ENCODE measurements at regions not wholly inside any gene's neighbourhood (a gene's known extent, or its start where the extent isn't known, plus 50 kb on each side); places are given as distances from the start of the nearest gene placed in this dataset.

GRCh38 chr2:15820257-15820566 lies 120.1 kb upstream of the MYCN start (continued):
- TF ChIP-seq, protein P1, sequence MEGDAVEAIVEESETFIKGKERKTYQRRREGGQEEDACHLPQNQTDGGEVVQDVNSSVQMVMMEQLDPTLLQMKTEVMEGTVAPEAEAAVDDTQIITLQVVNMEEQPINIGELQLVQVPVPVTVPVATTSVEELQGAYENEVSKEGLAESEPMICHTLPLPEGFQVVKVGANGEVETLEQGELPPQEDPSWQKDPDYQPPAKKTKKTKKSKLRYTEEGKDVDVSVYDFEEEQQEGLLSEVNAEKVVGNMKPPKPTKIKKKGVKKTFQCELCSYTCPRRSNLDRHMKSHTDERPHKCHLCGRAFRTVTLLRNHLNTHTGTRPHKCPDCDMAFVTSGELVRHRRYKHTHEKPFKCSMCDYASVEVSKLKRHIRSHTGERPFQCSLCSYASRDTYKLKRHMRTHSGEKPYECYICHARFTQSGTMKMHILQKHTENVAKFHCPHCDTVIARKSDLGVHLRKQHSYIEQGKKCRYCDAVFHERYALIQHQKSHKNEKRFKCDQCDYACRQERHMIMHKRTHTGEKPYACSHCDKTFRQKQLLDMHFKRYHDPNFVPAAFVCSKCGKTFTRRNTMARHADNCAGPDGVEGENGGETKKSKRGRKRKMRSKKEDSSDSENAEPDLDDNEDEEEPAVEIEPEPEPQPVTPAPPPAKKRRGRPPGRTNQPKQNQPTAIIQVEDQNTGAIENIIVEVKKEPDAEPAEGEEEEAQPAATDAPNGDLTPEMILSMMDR (conservative IDR thresholded peaks at IDR 0.05; ENCODE audit: low read depth in 2 of 2), result no peak
- TF ChIP-seq POLR2AphosphoS5 (IDR thresholded peaks at IDR 0.05; ENCODE audit: low read depth), result no peak
- TF ChIP-seq STAT1 (IDR thresholded peaks at IDR 0.05; ENCODE audit: unreplicated experiment), result no peak

- DNase-seq (ENCODE audit: low spot score) (no peak), ATAC-seq (no peak)
- Histone ChIP-seq H3F3A (replicated peaks; ENCODE audit: low read depth) (no peaks in the 10 kb centered on the region), H3K4me1 (ENCODE audit: insufficient read depth) (no peaks in the 10 kb centered on the region), H2AFZ (no peak overlapping the region), H3K36me3 (ENCODE audit: insufficient read depth) (no peaks in the 10 kb centered on the region), H4K20me1 (replicated peaks; ENCODE audit: insufficient read depth) (no peaks in the 10 kb centered on the region), H3K79me2 (replicated peaks; ENCODE audit: insufficient read depth) (no peaks in the 10 kb centered on the region), H3K9me2 (ENCODE audit: insufficient read depth) (no peaks in the 10 kb centered on the region), H3K4me2 (no peak overlapping the region), H3K27ac (ENCODE audit: low read depth) (no peak overlapping the region), H3K4me3 (no peak overlapping the region), H3K27me3 (ENCODE audit: insufficient read depth) (no peaks in the 10 kb centered on the region)
- Mint-ChIP-seq H3K4me1 (peaks cover 10% of the 10 kb centered on the region), H3K9me3 (no peaks in the 10 kb centered on the region; the same call in 2 of the 3 replicates), H3K27me3 (ENCODE audit: insufficient read depth, low read depth, poor library complexity) (peaks cover 11% of the 10 kb centered on the region), H3K36me3 (ENCODE audit: low read depth) (no peaks in the 10 kb centered on the region; the same call in 2 of the 3 replicates), H3K27ac (no peak overlapping the region), H3K4me3 (no peak overlapping the region)
- TF ChIP-seq, protein P1 (conservative IDR thresholded peaks at IDR 0.05; ENCODE audit: low read depth in 2 of 2), result no peak
- TF ChIP-seq, protein P2, sequence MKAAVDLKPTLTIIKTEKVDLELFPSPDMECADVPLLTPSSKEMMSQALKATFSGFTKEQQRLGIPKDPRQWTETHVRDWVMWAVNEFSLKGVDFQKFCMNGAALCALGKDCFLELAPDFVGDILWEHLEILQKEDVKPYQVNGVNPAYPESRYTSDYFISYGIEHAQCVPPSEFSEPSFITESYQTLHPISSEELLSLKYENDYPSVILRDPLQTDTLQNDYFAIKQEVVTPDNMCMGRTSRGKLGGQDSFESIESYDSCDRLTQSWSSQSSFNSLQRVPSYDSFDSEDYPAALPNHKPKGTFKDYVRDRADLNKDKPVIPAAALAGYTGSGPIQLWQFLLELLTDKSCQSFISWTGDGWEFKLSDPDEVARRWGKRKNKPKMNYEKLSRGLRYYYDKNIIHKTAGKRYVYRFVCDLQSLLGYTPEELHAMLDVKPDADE (IDR thresholded peaks at IDR 0.05), result no peak
- no peak for TF ChIP-seq POLR2AphosphoS5 (IDR thresholded peaks at IDR 0.05; ENCODE audit: low read depth)
- no peak for TF ChIP-seq JUNB (IDR thresholded peaks at IDR 0.05; ENCODE audit: unreplicated experiment)
- TF ChIP-seq REST (IDR thresholded peaks at IDR 0.05; ENCODE audit: unreplicated experiment), result no peak
- TF ChIP-seq NANOG (IDR thresholded peaks at IDR 0.05; ENCODE audit: borderline replicate concordance), result no peak
- TF ChIP-seq EZH2phosphoT487 (IDR thresholded peaks at IDR 0.05; ENCODE audit: unreplicated experiment), result no peak
- TF ChIP-seq ZNF114 (CRISPR knock-in tag; IDR thresholded peaks at IDR 0.05), result no peak
- no peak for TF ChIP-seq EZH2 (IDR thresholded peaks at IDR 0.05; ENCODE audit: low read depth, unreplicated experiment)
- no peak for TF ChIP-seq ZNF331 (CRISPR knock-in tag; IDR thresholded peaks at IDR 0.05; ENCODE audit: low read depth)
These were observed 119.4 kb upstream of the MYCN start for GRCh38 chr2:15820927-15821326.

Data from GM23338 (cell line).